ENCODE measurements at regions not wholly inside any gene's neighbourhood (a gene's known extent, or its start where the extent isn't known, plus 50 kb on each side); places are given as distances from the start of the nearest gene placed in this dataset.

DNA sequence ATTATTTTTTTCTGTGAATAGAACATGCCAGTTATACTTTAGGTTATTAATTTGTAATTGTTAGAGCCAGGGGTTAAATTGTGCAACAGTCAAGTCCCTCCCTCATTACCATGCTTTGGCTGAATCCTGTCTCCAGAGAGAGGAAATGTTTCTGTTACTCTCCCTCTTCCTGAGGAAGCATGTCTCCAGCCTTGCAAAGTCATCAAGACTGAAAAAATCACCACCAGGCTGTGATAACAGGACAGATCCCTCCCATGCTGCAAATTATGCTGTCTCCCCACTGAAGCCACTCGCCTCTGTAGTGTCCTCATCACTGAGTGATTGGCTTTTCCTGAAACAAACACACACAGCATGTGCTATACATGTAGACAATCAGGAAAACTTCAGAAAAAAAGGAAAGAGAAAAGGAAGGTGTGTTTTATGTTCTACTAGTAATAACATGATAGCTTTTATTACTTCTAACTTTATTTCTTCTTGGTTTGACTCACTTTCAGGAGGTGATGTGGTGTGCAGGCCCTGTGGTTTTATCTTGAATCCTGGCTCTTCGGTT is 290.0 kb upstream of the JAG1 start:
- CTCF ChIA-PET: no interaction called here
- no peaks in the 10 kb centered on the region for H3K27me3 Mint-ChIP-seq (ENCODE audit: low read depth)
- peaks cover 4% of the 10 kb centered on the region for H3K9me3 Mint-ChIP-seq
- no peak for DNase-seq
- H3K27ac Mint-ChIP-seq: no peak overlapping the region
- H3K36me3 Mint-ChIP-seq (ENCODE audit: low read depth): no peaks in the 10 kb centered on the region
- H3K4me3 Mint-ChIP-seq: no peak overlapping the region
- intact Hi-C loops (cut with micrococcal nuclease): no loop called here
- no peaks in the 10 kb centered on the region for H3K4me1 Mint-ChIP-seq (ENCODE audit: low read depth)

DNA sequence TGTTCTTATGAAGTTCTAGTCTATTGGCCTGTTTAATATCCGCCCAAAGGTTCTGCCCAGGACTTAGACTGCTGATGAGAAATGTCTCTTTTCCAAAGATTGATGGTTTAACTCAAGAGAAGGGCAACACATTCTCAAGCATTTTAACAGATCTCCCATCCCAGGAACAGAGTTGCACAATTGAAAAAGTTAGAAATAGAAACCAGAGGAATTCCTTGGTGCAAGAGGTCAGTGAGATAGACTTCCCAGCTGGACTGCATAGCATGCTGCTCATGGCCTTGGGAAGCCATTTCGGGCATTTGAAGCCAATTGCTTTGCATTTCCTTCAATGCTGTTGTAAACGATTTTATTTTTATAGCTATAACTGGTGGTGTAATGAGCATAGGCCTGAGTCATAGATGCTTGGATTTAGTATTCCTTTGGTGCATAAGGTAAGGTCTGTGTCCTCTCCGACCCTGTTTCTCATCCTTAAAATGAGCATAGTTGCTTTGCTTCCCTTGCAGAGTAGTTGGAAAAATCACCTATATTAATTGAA is 292.2 kb upstream of the JAG1 start:
- Mint-ChIP-seq H3K4me3 (no peak overlapping the region), H3K36me3 (ENCODE audit: low read depth) (no peaks in the 10 kb centered on the region), H3K9me3 (peaks cover 5% of the 10 kb centered on the region), H3K4me1 (ENCODE audit: low read depth) (no peaks in the 10 kb centered on the region), H3K27ac (no peak overlapping the region), H3K27me3 (ENCODE audit: low read depth) (no peaks in the 10 kb centered on the region)
- intact Hi-C loops (cut with micrococcal nuclease): no loop called here
- CTCF ChIA-PET: no interaction called here
- no peak for DNase-seq

DNA sequence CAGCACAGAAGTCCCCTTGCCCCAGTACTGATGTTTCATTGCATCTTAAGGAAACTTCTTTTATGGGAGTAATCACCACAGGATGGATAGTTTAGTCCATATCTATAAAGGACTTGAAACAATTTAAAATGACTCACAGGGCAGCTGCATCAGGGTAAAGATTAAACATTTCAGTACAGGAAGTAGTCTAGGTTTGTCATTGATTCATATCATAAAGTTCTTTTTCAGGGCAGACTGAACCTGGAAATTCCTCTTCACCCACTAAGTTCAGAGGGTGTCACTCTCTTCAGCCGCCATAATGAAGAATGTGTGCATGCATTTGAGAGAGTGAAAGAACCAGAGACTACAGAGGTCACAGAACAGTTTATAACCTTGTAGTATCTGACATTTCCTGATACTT is 296.3 kb upstream of the JAG1 start:
- Mint-ChIP-seq H3K9me3 (peaks cover 3% of the 10 kb centered on the region), H3K4me3 (no peak overlapping the region), H3K36me3 (ENCODE audit: low read depth) (no peaks in the 10 kb centered on the region), H3K4me1 (ENCODE audit: low read depth) (no peaks in the 10 kb centered on the region), H3K27ac (no peak overlapping the region), H3K27me3 (ENCODE audit: low read depth) (no peaks in the 10 kb centered on the region)
- CTCF ChIA-PET: interaction anchor here (0.6 kb wide), 1 partner anchor 1352 kb away, joined by 7 read pairs; no protein-coding TSS in a partner anchor
- intact Hi-C loops (cut with micrococcal nuclease): no loop called here
- no peak for DNase-seq

DNA sequence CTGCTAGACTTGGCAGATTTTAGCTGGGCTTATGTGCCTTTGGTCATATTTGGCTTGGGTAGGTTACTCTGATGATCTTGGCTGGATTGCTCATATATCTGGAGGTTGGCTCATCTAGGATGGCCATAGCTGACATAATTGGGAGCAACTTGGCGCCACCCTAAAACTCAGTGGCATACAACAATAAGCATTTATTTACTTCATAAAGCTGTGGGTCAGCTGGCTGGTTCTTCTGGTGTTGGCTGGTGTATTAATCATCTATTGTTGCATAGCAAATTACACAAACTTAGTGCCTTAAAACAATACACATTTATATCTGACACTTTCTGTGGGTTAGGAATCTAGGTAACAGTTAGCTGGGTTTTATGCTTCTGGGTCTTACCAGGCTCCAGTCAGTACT is 297.3 kb upstream of the JAG1 start:
- Mint-ChIP-seq H3K4me3 (no peak overlapping the region), H3K27ac (no peak overlapping the region), H3K27me3 (ENCODE audit: low read depth) (no peaks in the 10 kb centered on the region), H3K36me3 (ENCODE audit: low read depth) (no peaks in the 10 kb centered on the region), H3K9me3 (peaks cover 3% of the 10 kb centered on the region), H3K4me1 (ENCODE audit: low read depth) (no peaks in the 10 kb centered on the region)
- intact Hi-C loops (cut with micrococcal nuclease): no loop called here
- no peak for DNase-seq
- CTCF ChIA-PET: no interaction called here

DNA sequence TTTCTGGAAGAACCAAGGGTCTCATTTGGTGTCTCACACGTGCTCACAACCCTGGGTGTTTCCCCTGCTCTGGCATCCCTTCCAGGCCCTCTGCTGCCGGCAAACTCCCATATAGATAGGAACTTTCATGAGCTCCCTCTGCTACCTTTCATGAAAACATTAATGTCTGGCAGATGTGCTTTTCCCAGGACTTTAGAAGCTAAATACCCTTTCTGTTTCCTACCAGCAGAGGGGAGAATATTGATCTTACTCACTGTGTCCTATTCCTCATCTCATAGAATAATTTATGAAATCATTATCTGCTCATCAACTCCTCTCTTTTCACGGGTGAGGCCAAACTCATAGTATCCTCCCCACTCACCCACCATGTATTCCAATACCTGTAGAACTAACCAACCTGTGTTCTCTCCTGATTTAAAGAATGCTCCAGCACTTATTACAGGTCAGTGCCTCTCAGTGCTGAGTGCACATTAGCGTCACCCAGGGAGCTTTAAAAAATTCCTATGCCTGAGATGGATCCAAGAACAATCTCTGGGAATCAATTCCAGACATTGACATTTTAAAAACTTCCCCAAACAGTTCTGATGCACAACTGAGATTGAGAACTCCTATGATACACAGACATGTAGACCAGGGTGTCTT is 298.5 kb upstream of the JAG1 start:
- H3K36me3 Mint-ChIP-seq (ENCODE audit: low read depth): no peaks in the 10 kb centered on the region
- no peak overlapping the region for H3K27ac Mint-ChIP-seq
- CTCF ChIA-PET: no interaction called here
- H3K27me3 Mint-ChIP-seq (ENCODE audit: low read depth): no peaks in the 10 kb centered on the region
- H3K4me1 Mint-ChIP-seq (ENCODE audit: low read depth): no peaks in the 10 kb centered on the region
- peaks cover 2% of the 10 kb centered on the region for H3K9me3 Mint-ChIP-seq
- intact Hi-C loops (cut with micrococcal nuclease): no loop called here
- no peak for DNase-seq
- H3K4me3 Mint-ChIP-seq: no peak overlapping the region

DNA sequence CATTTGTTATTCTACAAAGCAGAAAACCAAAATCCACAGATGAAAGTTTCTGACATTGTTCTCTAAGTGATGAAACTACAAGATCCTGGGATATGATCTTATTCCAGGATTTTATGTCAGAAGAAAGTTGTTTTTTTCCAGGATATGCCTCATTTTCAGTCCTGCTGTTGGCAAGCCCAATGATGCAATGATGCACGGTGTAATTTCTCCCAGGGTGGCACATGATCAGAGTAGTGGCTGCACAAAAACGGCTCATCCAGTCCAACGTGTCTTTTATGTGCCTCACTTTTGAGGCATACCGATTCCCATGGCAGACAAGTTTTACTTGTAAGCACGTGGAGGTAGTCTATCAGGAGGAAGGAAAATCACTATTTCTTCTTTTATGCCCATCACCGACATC is 302.3 kb upstream of the JAG1 start:
- no peaks in the 10 kb centered on the region for H3K4me1 Mint-ChIP-seq (ENCODE audit: low read depth)
- intact Hi-C loops (cut with micrococcal nuclease): no loop called here
- no peaks in the 10 kb centered on the region for H3K27me3 Mint-ChIP-seq (ENCODE audit: low read depth)
- no peaks in the 10 kb centered on the region for H3K36me3 Mint-ChIP-seq (ENCODE audit: low read depth)
- no peak overlapping the region for H3K4me3 Mint-ChIP-seq
- DNase-seq: no peak
- no peak overlapping the region for H3K27ac Mint-ChIP-seq
- CTCF ChIA-PET: no interaction called here
- no peaks in the 10 kb centered on the region for H3K9me3 Mint-ChIP-seq

DNA sequence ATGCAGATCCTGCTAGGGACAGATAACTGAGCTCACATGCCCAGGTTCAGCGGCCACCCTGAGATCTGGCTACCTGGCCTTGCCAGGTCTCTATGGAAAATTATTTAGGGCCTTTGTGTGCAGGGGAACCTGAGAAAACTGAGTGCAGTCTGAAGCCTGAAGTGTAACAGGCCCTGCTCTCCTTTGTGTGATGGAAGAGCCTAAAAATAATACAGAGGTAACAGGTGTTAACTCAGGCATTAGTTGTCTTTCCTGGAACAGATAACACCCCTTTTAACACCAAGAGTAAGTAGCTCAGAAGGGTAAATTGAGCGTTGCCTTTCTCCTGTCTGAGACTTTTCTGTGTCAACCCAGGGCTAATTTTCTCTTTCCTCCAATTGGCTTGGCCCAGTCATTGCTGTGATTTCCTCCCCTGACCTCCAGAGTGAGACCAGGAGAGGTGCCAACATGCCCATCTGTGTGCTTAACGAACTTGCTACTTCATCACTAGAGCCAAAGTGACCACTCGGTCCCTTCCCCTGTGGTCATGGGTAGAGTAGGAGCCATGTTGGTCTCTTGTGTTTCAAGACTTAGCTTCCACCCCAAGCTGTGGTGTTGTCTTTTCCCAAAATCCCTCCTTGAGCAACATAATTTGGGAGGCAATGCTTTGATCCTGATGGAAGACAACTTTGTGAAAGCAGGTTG is 304.4 kb upstream of the JAG1 start:
- CTCF ChIA-PET: no interaction called here
- Mint-ChIP-seq H3K4me3 (no peak overlapping the region), H3K27me3 (ENCODE audit: low read depth) (no peaks in the 10 kb centered on the region), H3K36me3 (ENCODE audit: low read depth) (no peaks in the 10 kb centered on the region), H3K4me1 (ENCODE audit: low read depth) (no peaks in the 10 kb centered on the region), H3K27ac (no peak overlapping the region), H3K9me3 (no peaks in the 10 kb centered on the region)
- intact Hi-C loops (cut with micrococcal nuclease): no loop called here
- DNase-seq: no peak

DNA sequence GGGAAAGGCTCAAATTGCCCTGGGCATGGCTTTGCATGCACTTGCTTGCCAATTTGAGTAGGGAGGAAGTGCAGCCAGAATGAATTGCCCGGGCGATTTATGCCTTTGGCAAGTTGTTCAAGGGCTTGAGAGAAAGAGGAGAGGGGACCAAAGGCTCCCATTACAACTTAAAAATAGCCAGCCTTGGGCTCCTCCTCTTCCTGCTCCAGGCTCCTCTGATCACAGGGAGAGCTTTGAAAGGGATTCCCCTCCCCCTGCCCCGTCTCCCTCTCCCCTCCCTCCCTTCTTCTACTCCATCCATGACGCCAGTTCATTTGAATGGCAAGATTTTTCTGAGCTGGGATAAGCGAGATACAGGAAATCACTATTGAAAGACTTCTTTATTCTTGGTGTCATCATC is 304.9 kb upstream of the JAG1 start:
- DNase-seq: no peak
- no peaks in the 10 kb centered on the region for H3K4me1 Mint-ChIP-seq (ENCODE audit: low read depth)
- no peaks in the 10 kb centered on the region for H3K27me3 Mint-ChIP-seq (ENCODE audit: low read depth)
- no peak overlapping the region for H3K27ac Mint-ChIP-seq
- CTCF ChIA-PET: no interaction called here
- H3K4me3 Mint-ChIP-seq: no peak overlapping the region
- no peaks in the 10 kb centered on the region for H3K9me3 Mint-ChIP-seq
- no peaks in the 10 kb centered on the region for H3K36me3 Mint-ChIP-seq (ENCODE audit: low read depth)
- intact Hi-C loops (cut with micrococcal nuclease): no loop called here

DNA sequence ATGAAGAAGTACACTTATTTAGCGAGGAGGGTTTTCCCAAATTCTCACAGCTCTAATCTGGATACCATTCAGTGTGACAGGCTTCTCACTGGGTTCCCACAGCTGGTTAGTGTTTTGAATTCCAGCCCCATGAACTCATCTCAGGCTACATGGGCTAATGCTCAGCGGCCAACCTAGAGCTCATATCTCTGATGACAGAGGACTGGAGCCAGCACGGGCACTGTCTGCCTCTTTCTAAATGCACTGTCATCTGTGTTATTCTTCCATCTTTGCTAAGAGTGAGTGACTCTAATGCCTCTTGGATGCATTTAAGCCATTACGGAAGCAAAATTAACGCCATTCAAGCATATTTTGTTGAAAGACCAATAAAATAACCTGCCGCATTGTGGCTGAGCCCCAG is 308.9 kb upstream of the JAG1 start:
- no peaks in the 10 kb centered on the region for H3K27me3 Mint-ChIP-seq (ENCODE audit: low read depth)
- intact Hi-C loops (cut with micrococcal nuclease): no loop called here
- no peak for DNase-seq
- H3K4me3 Mint-ChIP-seq: no peak overlapping the region
- no peaks in the 10 kb centered on the region for H3K4me1 Mint-ChIP-seq (ENCODE audit: low read depth)
- H3K36me3 Mint-ChIP-seq (ENCODE audit: low read depth): no peaks in the 10 kb centered on the region
- CTCF ChIA-PET: no interaction called here
- peaks cover 2% of the 10 kb centered on the region for H3K9me3 Mint-ChIP-seq
- no peak overlapping the region for H3K27ac Mint-ChIP-seq

DNA sequence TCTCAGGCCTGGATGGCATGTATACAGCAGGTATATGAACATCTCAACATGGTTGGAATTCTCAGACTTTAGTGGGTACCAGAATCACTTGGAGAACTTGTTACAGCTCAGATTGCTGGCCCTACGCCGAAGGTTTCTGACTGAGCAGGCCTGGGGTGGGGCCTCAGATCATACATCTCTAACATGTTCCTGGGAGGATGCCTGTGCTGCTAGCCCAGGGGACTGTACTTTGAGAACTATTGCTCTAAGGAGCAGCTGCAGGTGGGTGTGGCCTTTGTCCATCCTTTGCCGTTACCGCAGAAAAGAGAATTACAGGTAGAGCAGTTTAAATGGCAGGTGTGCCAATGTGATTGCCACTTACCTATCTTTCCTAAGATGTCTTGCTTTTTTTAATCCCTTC is 310.5 kb upstream of the JAG1 start:
- Mint-ChIP-seq H3K27ac (no peak overlapping the region), H3K36me3 (ENCODE audit: low read depth) (no peaks in the 10 kb centered on the region), H3K27me3 (ENCODE audit: low read depth) (no peaks in the 10 kb centered on the region), H3K4me1 (ENCODE audit: low read depth) (no peaks in the 10 kb centered on the region), H3K4me3 (no peak overlapping the region), H3K9me3 (peaks cover 2% of the 10 kb centered on the region)
- CTCF ChIA-PET: interaction anchor here (0.7 kb wide), 1 partner anchor 986 kb away, joined by 3 read pairs; no protein-coding TSS in a partner anchor
- intact Hi-C loops (cut with micrococcal nuclease): no loop called here
- DNase-seq: no peak

DNA sequence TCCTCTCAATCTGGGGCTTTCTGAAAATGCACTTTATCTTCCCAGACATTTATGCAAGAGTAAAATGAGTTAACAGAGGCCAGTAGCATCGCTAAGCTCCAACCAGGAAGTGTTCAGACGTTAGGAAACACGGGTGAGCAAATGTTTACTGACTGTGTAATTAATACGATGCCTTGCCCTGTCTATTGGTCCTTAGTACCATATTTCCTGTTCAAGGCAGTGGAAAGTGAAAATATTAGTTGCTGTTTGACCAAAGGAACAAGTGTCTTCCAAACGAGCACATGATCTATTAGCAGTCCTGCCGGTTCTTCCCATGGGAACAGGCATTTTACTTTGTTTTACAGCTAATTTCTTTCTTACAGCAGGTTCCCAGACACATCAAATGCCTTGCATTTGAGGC is 311.1 kb upstream of the JAG1 start:
- Mint-ChIP-seq H3K27ac (no peak overlapping the region), H3K36me3 (ENCODE audit: low read depth) (no peaks in the 10 kb centered on the region), H3K27me3 (ENCODE audit: low read depth) (no peaks in the 10 kb centered on the region), H3K4me3 (no peak overlapping the region), H3K4me1 (ENCODE audit: low read depth) (no peaks in the 10 kb centered on the region), H3K9me3 (peaks cover 2% of the 10 kb centered on the region)
- intact Hi-C loops (cut with micrococcal nuclease): no loop called here
- no peak for DNase-seq
- CTCF ChIA-PET: no interaction called here

DNA sequence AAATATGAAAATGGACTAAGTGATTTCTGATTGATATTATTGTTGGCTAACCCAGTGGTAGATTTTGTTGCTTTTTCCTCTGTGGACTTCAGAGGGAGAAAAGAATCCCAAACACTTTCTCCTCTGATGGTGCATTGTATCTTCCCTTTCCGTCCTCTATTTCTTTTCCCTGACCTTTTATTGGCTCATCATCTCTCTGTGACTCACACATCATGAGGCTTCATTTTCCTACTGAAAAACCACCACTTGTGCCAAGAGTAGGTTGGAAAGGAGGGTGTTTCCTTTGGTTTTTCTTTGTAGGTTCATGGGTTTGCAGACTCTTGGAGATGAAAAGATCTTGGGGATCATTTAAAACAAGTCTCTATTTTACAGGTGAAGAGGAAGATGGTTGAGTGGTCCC is 311.7 kb upstream of the JAG1 start:
- H3K9me3 Mint-ChIP-seq: peaks cover 2% of the 10 kb centered on the region
- no peaks in the 10 kb centered on the region for H3K36me3 Mint-ChIP-seq (ENCODE audit: low read depth)
- no peak overlapping the region for H3K27ac Mint-ChIP-seq
- intact Hi-C loops (cut with micrococcal nuclease): no loop called here
- no peak for DNase-seq
- no peaks in the 10 kb centered on the region for H3K27me3 Mint-ChIP-seq (ENCODE audit: low read depth)
- CTCF ChIA-PET: no interaction called here
- H3K4me3 Mint-ChIP-seq: no peak overlapping the region
- no peaks in the 10 kb centered on the region for H3K4me1 Mint-ChIP-seq (ENCODE audit: low read depth)

DNA sequence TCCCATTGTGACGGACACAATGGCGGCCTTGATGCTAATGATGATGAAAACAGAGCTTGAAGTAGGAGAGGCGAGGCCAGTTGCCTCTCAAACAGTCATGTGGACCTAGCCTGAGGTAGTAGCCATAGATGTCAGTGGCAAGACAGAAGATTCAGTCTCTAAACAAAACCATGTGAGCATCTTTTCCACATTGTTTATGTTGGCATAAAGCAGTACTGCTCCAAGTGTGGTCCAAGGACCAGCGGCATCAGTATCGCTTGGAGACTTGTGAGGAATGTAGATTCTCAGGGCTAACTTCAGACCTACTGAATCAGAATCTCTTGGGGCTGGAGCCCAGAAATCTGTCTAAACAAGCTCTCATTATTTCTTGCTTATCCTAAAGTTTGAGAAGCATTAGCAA is 312.8 kb upstream of the JAG1 start:
- intact Hi-C loops (cut with micrococcal nuclease): no loop called here
- Mint-ChIP-seq H3K4me3 (no peak overlapping the region), H3K36me3 (ENCODE audit: low read depth) (no peaks in the 10 kb centered on the region), H3K9me3 (peaks cover 2% of the 10 kb centered on the region), H3K27me3 (ENCODE audit: low read depth) (no peaks in the 10 kb centered on the region), H3K4me1 (ENCODE audit: low read depth) (no peaks in the 10 kb centered on the region), H3K27ac (no peak overlapping the region)
- DNase-seq: no peak
- CTCF ChIA-PET: no interaction called here

Measured in activated naive CD4-positive, alpha-beta T cell treated with anti-CD3 and anti-CD28 coated beads for 36 hours (primary cell).